GM12892 (cell line): ENCODE measurements at regions not wholly inside any gene's neighbourhood (a gene's known extent, or its start where the extent isn't known, plus 50 kb on each side); places are given as distances from the start of the nearest gene placed in this dataset.
"Not testable (repeated sequence)": the region's sequence is repeated elsewhere in the genome, so short reads cannot be mapped to it uniquely, and the experiment has no call there.

ENCODE experiments used
- DNase-seq: peaks from one replicate; pipeline ENCODE4 v3.0.0; 2011; ENCODE audit not compliant: insufficient read length
- FAIRE-seq: peaks from 2 replicates; lab custom pipeline; 2011; peaks lifted over from hg19 to GRCh38; lab: Jason Lieb, UNC
- POLR2A ChIP-seq: IDR thresholded peaks from 2 replicates; pipeline ENCODE4 v1.6.1; 2011; ENCODE audit warnings: low read depth, low read length, control low read depth
- POLR2AphosphoS5 ChIP-seq: IDR thresholded peaks from 2 replicates; pipeline ENCODE4 v1.6.1; 2011; ENCODE audit warnings: low read depth, low read length, control low read depth
- TAF1 ChIP-seq: IDR thresholded peaks from 2 replicates; pipeline ENCODE4 v1.6.1; 2011; ENCODE audit warnings: low read depth, mild to moderate bottlenecking, control low read depth, low read length, borderline replicate concordance

- FAIRE-seq (no peak), DNase-seq (no peak)
- no peak for TF ChIP-seq POLR2AphosphoS5
- TF ChIP-seq POLR2A = no peak
- TF ChIP-seq TAF1 = no peak
Measured at GRCh38 chr4:164596927-164597326, 157.0 kb upstream of the SMIM31 start.

- no peak for FAIRE-seq
- TF ChIP-seq TAF1 = no peak
- no peak for TF ChIP-seq POLR2AphosphoS5
- TF ChIP-seq POLR2A = no peak
- DNase-seq = no peak
Measured at GRCh38 chr4:164601653-164602052, 152.3 kb upstream of the SMIM31 start.

GRCh38 chr4:164605791-164606190 is 148.1 kb upstream of the SMIM31 start:
- not testable (repeated sequence) for FAIRE-seq, DNase-seq

- no peak for DNase-seq
- FAIRE-seq = peak; percentile 63
- no peak for TF ChIP-seq POLR2AphosphoS5
Measured at GRCh38 chr4:164606478-164606877, 147.5 kb upstream of the SMIM31 start.

GRCh38 chr4:164613256-164613655 is 140.7 kb upstream of the SMIM31 start:
- DNase-seq (no peak), FAIRE-seq (no peak)
- TF ChIP-seq TAF1 (no peak), POLR2A (no peak), POLR2AphosphoS5 (no peak)

- no peak for TF ChIP-seq POLR2A
- no peak for TF ChIP-seq TAF1
- TF ChIP-seq POLR2AphosphoS5 = no peak
- FAIRE-seq (no peak), DNase-seq (no peak)
Measured at GRCh38 chr4:164613792-164614191, 140.1 kb upstream of the SMIM31 start.

GRCh38 chr4:164614329-164614728 is 139.6 kb upstream of the SMIM31 start:
- TF ChIP-seq POLR2A (no peak), POLR2AphosphoS5 (no peak), TAF1 (no peak)
- DNase-seq (no peak), FAIRE-seq (no peak)

- no peak for TF ChIP-seq POLR2AphosphoS5
- no peak for TF ChIP-seq POLR2A
- no peak for TF ChIP-seq TAF1
- DNase-seq (no peak), FAIRE-seq (no peak)
Measured at GRCh38 chr4:164614999-164615398, 138.9 kb upstream of the SMIM31 start.

- TF ChIP-seq POLR2AphosphoS5 (no peak), POLR2A (no peak), TAF1 (no peak)
- DNase-seq = no peak
- no peak for FAIRE-seq
Measured at GRCh38 chr4:164615964-164616363, 138.0 kb upstream of the SMIM31 start.

GRCh38 chr4:164616961-164617360 is 137.0 kb upstream of the SMIM31 start:
- TF ChIP-seq POLR2AphosphoS5 (no peak), TAF1 (no peak), POLR2A (no peak)
- no peak for FAIRE-seq
- no peak for DNase-seq

- no peak for DNase-seq
- TF ChIP-seq POLR2A = no peak
- no peak for TF ChIP-seq POLR2AphosphoS5
- TF ChIP-seq TAF1 = no peak
- FAIRE-seq = no peak
Measured at GRCh38 chr4:164617426-164617825, 136.5 kb upstream of the SMIM31 start.

- no peak for FAIRE-seq
- TF ChIP-seq POLR2AphosphoS5 (no peak), POLR2A (no peak), TAF1 (no peak)
- no peak for DNase-seq
Measured at GRCh38 chr4:164617911-164618310, 136.0 kb upstream of the SMIM31 start.
